GM19463 (cell line): ENCODE measurements at regions not wholly inside any gene's neighbourhood (a gene's known extent, or its start where the extent isn't known, plus 50 kb on each side); places are given as distances from the start of the nearest gene placed in this dataset.
"Not testable (repeated sequence)": the region's sequence is repeated elsewhere in the genome, so short reads cannot be mapped to it uniquely, and the experiment has no call there.

ENCODE experiments used
- ATAC-seq: cut with Tn5 transposase; IDR thresholded peaks from one replicate; pipeline ENCODE4 v1.9.1; 2021; ENCODE audit warnings: mild to moderate bottlenecking, moderate library complexity; ENCODE audit not compliant: unreplicated experiment

- ATAC-seq = no peak
Observed at GRCh38 chr7:68200051-68200670, 1203.5 kb downstream of the TYW1 start.

- ATAC-seq = no peak
Observed at GRCh38 chr7:68203251-68203650, 1206.6 kb downstream of the TYW1 start.

- ATAC-seq = no peak
Observed at GRCh38 chr7:68205826-68206225, 1209.2 kb downstream of the TYW1 start.

GRCh38 chr7:68206946-68207485 lies 1210.4 kb downstream of the TYW1 start:
- ATAC-seq = no peak

GRCh38 chr7:68207676-68208075 lies 1211.0 kb downstream of the TYW1 start:
- no peak for ATAC-seq

GRCh38 chr7:68209486-68209885 lies 1212.9 kb downstream of the TYW1 start:
- no peak for ATAC-seq

- ATAC-seq = no peak
Observed at GRCh38 chr7:68213838-68214237, 1217.2 kb downstream of the TYW1 start.

- no peak for ATAC-seq
Observed at GRCh38 chr7:68216051-68216450, 1219.4 kb downstream of the TYW1 start.

GRCh38 chr7:68217426-68217825 lies 1220.8 kb downstream of the TYW1 start:
- no peak for ATAC-seq

GRCh38 chr7:68218461-68218860 lies 1221.8 kb downstream of the TYW1 start:
- ATAC-seq = no peak

- no peak for ATAC-seq
Observed at GRCh38 chr7:68222311-68222710, 1225.7 kb downstream of the TYW1 start.

- ATAC-seq = no peak
Observed at GRCh38 chr7:68224041-68224741, 1227.6 kb downstream of the TYW1 start.

GRCh38 chr7:68231011-68231410 lies 1234.4 kb downstream of the TYW1 start:
- not testable (repeated sequence) for ATAC-seq

- no peak for ATAC-seq
Observed at GRCh38 chr7:68235937-68236336, 1239.3 kb downstream of the TYW1 start.

GRCh38 chr7:68238204-68238805 lies 1241.7 kb downstream of the TYW1 start:
- no peak for ATAC-seq

- no peak for ATAC-seq
Observed at GRCh38 chr7:68243128-68243527, 1246.5 kb downstream of the TYW1 start.

- no peak for ATAC-seq
Observed at GRCh38 chr7:68244389-68244788, 1247.8 kb downstream of the TYW1 start.

- ATAC-seq = no peak
Observed at GRCh38 chr7:68245688-68246087, 1249.1 kb downstream of the TYW1 start.

- ATAC-seq = no peak
Observed at GRCh38 chr7:68246189-68246633, 1249.6 kb downstream of the TYW1 start.

- no peak for ATAC-seq
Observed at GRCh38 chr7:68247126-68247525, 1250.5 kb downstream of the TYW1 start.

- no peak for ATAC-seq
Observed at GRCh38 chr7:68247571-68247970, 1250.9 kb downstream of the TYW1 start.

- ATAC-seq = no peak
Observed at GRCh38 chr7:68248973-68249372, 1252.3 kb downstream of the TYW1 start.
